HG03342 (cell line): ENCODE measurements at regions not wholly inside any gene's neighbourhood (a gene's known extent, or its start where the extent isn't known, plus 50 kb on each side); places are given as distances from the start of the nearest gene placed in this dataset.
"Not testable (repeated sequence)": the region's sequence is repeated elsewhere in the genome, so short reads cannot be mapped to it uniquely, and the experiment has no call there.

Source experiments
- ATAC-seq: cut with Tn5 transposase; IDR thresholded peaks from one replicate; pipeline ENCODE4 v1.9.1; 2021; ENCODE audit warnings: mild to moderate bottlenecking, moderate library complexity; ENCODE audit not compliant: unreplicated experiment

GRCh38 chr4:66568001-66568400, 897.7 kb upstream of the EPHA5 start:
- no peak for ATAC-seq

DNA sequence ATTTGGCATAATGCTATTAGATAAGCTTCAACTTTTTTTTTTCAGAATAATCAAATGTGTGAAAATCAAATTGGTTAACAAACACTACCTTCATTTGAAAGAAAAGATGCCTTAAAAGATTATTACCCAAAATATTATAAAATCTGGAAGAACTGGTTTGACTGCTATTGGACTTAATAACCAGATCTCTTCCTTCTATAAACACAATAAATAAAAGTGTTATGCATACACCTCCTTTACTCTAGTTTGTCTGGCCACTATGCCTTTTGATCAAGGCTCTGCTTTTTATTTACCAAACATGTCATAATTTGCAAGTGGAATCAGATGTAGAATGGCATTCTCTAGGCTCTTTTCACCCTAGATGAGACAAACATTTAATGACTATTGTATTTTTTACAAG, 897.3 kb upstream of the EPHA5 start:
- no peak for ATAC-seq

DNA sequence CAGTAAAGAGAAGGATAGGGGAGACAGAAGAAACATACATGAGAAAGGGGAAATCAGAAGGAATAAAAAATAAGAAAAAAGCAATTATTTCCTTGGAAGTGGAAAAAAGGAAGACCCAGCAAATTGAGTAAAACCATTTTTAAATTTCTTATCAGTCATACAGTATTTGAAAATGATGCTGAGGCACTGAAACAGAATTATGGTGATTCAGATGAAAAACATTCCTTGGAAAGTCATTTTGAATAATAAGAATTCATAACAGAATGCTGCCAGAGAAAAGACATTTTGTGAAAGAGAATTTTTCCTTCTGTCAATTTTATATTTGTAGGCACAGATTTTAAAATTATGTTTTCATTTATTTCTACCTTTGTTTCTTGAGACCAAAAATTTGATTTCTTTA, 895.5 kb upstream of the EPHA5 start:
- ATAC-seq, result no peak

- no peak for ATAC-seq
Measured at GRCh38 chr4:66564901-66565651, 894.8 kb upstream of the EPHA5 start.

DNA sequence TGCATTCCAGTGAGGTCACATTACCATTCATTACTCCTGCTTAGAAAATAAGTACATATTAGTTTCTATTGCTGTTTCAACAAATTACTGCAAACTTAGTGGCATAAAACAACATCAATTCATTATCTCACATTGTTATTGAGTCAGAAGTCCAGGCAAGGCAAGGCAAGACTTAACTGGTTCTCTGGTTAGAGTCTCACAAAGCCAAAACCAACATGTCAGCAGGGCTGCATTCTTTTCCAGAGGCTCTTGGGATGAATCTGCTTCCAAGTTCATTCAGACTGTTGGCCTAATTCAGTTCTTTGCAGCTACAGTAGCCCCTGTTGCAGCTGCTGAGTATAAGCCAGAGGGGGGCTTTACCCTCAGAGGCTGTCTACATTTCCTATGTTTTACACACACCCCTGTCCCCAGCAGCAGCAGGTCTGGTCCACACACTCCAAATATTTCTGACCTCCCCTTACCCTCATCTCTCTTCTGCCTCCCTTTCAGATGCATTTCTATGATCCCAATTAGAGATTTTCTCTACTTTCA, 892.1 kb upstream of the EPHA5 start:
- ATAC-seq, result no peak

DNA sequence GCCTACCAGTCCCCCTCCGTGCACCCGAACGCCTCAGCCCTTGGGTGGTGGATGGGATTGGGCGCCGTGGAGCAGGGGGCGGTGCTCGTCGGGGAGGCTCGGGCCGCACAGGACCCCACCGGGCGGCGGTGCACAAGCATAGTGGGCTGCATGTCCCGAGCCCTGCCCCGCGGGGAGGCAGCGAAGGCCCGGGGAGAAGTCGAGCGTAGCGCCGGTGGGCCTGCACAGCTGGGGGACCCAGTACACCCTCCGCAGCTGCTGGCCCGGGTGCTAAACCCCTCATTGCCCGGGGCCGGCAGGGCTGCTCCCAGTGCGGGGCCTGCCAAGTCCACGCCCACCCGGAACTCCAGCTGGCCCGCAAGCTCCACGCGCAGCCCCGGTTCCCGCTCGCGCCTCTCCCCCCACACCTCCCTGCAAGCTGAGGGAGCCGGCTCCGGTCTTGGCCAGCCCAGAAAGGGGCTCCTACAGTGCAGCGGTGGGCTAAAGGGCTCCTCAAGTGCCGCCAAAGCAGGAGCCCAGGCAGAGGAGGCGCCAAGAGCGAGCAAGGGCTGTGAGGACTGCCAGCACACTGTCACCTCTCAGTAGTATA, 891.3 kb upstream of the EPHA5 start:
- ATAC-seq, result not testable (repeated sequence)

DNA sequence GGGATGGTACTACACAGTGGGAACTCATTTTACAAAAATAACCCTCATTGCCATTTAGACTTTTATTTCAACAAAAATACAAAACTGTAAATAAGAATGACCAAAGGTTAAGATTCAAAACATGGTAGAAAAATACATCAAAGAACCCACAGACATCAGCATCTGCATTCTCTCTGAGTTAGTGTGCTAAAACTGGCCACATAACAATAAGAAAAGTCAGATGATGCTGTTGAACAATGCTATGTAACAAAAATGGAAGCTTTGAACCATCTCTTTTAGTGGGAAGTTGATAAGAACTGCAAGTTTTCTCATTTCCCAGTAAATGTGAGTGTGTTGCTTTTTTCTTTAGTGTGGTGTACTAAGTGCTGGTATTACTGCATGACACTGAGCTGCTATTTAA, 888.4 kb upstream of the EPHA5 start:
- ATAC-seq, result no peak

DNA sequence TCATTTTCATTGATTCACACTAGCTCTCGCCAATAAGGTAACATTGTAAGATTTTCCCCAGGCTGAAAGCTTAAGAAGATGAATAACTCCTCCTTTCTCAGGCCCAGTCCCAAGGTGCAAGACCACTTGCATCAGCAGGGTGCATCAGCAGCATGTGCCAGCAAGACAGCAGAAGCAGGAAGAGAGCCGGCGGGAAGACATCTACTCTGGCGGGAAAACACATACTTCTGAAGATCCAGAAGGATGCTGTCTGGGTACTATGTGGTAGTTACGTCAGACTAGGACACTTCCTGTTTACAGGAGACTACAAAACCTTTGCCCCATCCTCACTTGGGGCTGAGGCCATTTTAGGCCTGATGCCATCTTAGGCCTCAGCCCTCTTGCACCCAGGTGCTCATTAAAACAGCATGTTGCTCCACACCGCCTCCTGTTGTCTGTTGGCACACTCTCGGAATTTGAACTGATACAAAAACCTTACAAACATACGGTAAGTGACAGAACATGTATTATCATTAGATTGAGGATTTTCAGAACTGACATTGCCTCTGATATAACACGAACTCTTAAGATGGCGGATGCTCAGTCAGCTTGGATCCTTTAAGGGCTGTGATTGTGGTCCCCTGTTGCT, 886.5 kb upstream of the EPHA5 start:
- no peak for ATAC-seq

GRCh38 chr4:66555301-66555700, 885.0 kb upstream of the EPHA5 start:
- no peak for ATAC-seq

- no peak for ATAC-seq
Measured at GRCh38 chr4:66554826-66555225, 884.5 kb upstream of the EPHA5 start.

DNA sequence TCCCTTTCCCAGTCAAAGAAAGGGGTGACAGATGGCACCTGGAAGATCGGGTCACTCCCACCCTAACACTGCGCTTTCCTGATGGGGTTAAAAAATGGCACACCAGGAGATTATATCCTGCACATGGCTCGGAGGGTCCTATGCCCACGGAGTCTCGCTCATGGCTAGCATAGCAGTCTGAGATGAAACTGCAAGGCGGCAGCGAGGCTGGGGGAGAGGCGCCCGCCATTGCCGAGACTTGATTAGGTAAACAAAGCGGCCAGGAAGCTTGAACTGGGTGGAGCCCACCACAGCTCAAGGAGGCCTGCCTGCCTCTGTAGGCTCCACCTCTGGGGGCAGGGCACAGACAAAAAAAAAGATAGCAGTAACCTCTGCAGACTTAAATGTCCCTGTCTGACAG, 875.0 kb upstream of the EPHA5 start:
- ATAC-seq, result not testable (repeated sequence)

DNA sequence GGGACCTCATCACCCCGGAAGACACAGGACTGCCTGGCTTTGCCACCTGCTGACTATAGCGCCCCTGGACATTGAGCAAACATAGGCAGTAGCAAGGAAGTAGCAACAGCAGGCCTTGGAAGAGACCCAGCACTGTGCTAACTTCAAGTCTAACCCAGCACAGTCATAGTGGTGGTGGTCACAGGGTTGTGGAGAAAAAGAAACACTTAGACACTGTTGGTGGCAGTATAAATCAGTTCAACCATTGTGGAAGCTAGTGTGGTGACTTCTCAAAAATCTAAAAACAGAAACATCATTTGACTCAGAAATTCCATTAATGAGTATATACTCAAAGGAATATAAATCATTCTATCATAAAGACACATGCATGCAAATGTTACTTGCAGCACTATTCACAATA, 874.0 kb upstream of the EPHA5 start:
- no peak for ATAC-seq

- no peak for ATAC-seq
Measured at GRCh38 chr4:66539745-66540144, 869.5 kb upstream of the EPHA5 start.

DNA sequence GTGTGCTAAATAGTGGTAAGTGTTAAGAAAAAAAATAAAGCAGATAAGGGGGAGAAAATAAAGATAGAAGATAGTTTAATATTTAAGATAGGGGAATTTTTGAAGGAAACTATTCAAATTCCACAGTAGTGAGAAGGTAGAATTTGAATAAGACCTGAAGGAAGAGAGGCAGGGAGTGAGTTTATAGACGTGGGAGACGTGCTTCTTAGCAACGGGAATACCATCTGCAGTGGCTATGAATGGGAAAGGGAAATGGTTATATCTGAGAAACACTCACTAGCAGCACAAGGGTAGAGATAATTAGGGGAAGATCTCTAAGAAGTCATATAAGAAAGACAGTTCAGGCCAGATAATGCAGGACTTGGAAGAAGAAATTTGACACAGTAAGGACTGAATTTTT, 854.5 kb upstream of the EPHA5 start:
- no peak for ATAC-seq

GRCh38 chr4:66522244-66522643, 852.0 kb upstream of the EPHA5 start:
- no peak for ATAC-seq

GRCh38 chr4:66516940-66517339, 846.7 kb upstream of the EPHA5 start:
- no peak for ATAC-seq

DNA sequence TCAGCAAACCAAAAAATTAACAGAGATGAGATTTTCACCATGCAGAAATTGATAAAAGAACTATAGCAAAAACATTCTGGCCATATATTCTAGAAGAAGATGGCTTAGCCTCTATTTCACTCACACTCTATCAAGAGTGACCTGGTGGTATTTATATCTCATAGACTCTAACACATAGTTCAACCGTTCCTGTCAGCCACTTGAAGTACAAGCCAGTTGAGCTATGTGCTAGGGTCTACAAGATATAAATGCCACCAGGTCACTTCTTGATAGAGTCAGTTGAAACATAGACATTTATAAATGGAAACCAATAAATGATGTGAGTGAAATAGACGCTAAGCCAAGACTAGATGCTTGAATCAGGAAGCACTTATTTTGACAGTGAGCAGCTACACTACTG, 836.7 kb upstream of the EPHA5 start:
- ATAC-seq, result no peak

DNA sequence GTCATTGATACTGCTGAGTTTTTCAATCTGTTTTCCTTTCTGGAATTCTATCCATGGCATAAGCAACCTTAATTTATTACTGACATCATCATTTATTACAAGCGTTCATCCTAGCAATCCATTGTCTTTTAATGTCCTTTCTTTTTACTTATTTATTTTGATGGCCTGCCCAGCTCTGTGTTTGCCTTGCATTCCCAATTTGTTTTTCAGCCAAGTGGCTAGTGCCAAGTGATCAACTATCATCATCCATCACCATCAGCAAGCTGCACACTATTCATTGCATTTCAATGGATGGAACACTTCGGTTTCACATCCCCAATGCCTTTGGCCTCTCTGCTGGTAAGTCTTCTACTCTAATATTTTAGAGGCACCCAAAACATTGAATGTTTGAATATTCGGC, 831.7 kb upstream of the EPHA5 start:
- no peak for ATAC-seq

DNA sequence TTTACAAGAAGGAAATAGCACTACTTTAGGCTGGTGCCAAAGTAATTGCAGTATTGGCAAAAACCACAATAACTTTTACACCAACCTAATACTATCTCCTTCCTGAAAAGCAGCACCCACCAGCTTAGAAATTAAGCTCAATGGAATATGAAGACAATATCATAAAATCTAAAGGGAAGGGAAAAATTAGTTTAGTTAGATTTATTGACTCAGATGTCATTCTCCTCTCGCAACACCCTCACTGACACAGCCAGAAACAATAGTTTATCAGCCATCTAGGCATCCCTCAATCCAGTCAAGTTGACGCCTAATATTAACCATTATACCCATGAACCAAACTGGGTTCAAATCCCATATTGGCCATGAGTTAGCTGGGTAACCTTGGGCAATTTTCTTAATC, 820.4 kb upstream of the EPHA5 start:
- no peak for ATAC-seq

DNA sequence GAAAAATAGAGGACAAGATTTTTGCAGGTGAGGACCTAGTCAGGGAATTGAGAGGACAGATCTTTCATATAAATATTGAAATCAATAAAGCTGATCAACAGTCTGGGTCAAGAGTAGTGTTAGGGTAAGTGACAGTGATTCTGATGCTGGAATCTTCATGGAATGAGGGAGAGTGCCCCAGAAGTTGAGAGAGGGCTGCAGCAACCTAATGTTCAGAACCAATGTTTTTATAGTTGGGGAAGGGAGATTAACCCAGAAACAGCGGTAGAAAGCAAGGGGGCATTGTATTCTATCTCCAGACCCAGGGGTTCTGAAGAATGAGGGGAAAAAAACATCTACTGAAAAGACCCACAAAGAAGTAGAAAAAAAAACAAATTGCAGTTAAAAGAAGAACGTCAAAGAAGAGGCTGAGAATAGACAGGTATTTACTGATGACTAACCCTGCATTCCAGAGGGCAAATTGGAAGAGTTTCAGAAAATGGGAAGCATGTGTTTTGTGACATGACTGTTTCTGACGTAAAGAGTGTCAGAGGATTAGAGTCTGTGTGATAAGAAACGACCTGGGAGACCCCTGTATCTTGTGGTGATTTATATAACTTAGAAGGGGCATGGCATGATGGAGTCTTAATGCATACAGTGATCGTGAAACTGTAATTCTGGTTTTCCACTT, 819.6 kb upstream of the EPHA5 start:
- ATAC-seq, result no peak

- ATAC-seq, result no peak
Measured at GRCh38 chr4:66489370-66489769, 819.1 kb upstream of the EPHA5 start.

DNA sequence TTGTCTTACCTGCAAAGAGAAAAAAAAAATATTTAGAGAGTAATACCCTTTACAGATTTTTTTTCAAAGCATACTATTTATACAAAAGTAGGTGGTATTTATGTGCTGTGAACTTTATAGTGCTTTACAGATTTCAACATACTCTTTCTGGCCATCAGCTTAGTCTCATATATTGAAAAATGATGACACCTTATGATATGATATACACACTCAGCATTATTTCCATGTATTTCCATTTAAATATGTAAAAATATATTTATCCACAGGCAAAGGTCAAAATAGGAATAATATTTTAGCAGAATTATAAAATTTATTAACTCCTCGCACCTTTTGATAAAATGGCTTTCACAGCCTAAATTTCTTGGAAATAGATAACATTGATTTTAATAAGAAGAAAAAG, 815.8 kb upstream of the EPHA5 start:
- ATAC-seq, result no peak
